ENCODE measurements at regions not wholly inside any gene's neighbourhood (a gene's known extent, or its start where the extent isn't known, plus 50 kb on each side); places are given as distances from the start of the nearest gene placed in this dataset.

- no peak for TF ChIP-seq CTCF (optimal IDR thresholded peaks at IDR 0.05 in 1 of 3, IDR thresholded peaks at IDR 0.05 in 1 of 3, conservative IDR thresholded peaks at IDR 0.05 in 1 of 3; ENCODE audit: extremely low read depth in 1 of 3, insufficient read depth in 2 of 3, low read length in 3 of 3)
- TF ChIP-seq EZH2 (IDR thresholded peaks at IDR 0.05; ENCODE audit: low read length) = no peak
Measured at GRCh38 chr2:184039493-184039892, 558.8 kb upstream of the ZNF804A start.

Measured in keratinocyte (primary cell).